Smooth muscle cell (in vitro differentiated cells): ENCODE measurements at regions not wholly inside any gene's neighbourhood (a gene's known extent, or its start where the extent isn't known, plus 50 kb on each side); places are given as distances from the start of the nearest gene placed in this dataset.
"Not testable (repeated sequence)": the region's sequence is repeated elsewhere in the genome, so short reads cannot be mapped to it uniquely, and the experiment has no call there.

Experiments used
- DNase-seq: peaks from one replicate; lab custom pipeline; 2025; ENCODE audit not compliant: unreplicated experiment; lab: John Stamatoyannopoulos, UW
- H2AFZ ChIP-seq: fragments of 200-600 bp; sonication (generic); 2 replicates; pipeline ENCODE4 v1.6.0; 2016; ENCODE audit warnings: antibody characterized with exemption, low read depth, mild to moderate bottlenecking
- H3F3A ChIP-seq: fragments of 200-600 bp; sonication (generic); 2 replicates; pipeline ENCODE4 v1.6.0; 2017; ENCODE audit warnings: antibody characterized with exemption, low read depth
- H3K27ac ChIP-seq: fragments of 200-600 bp; sonication (generic); 2 replicates; pipeline ENCODE4 v1.5.1; 2016; ENCODE audit warnings: low read depth, mild to moderate bottlenecking
- H3K27me3 ChIP-seq: fragments of 200-600 bp; sonication (generic); 2 replicates; pipeline ENCODE4 v1.6.1; 2016; ENCODE audit warnings: low read depth, mild to moderate bottlenecking
- H3K36me3 ChIP-seq: fragments of 200-600 bp; sonication (generic); 2 replicates; pipeline ENCODE4 v1.5.1; 2016; ENCODE audit warnings: low read depth
- H3K4me1 ChIP-seq: fragments of 200-600 bp; sonication (generic); 2 replicates; pipeline ENCODE4 v1.5.1; 2016; ENCODE audit warnings: low read depth
- H3K4me2 ChIP-seq: fragments of 200-600 bp; sonication (generic); 2 replicates; pipeline ENCODE4 v1.6.0; 2016; ENCODE audit warnings: mild to moderate bottlenecking
- H3K4me3 ChIP-seq: fragments of 200-600 bp; sonication (generic); 2 replicates; pipeline ENCODE4 v1.5.1; 2016; ENCODE audit warnings: mild to moderate bottlenecking
- H3K79me2 ChIP-seq: fragments of 200-600 bp; sonication (generic); 2 replicates; pipeline ENCODE4 v1.6.0; 2016; ENCODE audit warnings: low read depth, mild to moderate bottlenecking
- H3K9ac ChIP-seq: fragments of 200-600 bp; sonication (generic); 2 replicates; pipeline ENCODE4 v1.6.0; 2016; ENCODE audit warnings: low read depth
- H3K9me3 ChIP-seq: fragments of 200-600 bp; sonication (generic); replicated peaks from 2 replicates; pipeline ENCODE4 v1.5.1; 2016; ENCODE audit warnings: low read depth
- H4K20me1 ChIP-seq: fragments of 200-600 bp; sonication (generic); 2 replicates; pipeline ENCODE4 v1.6.0; 2016; ENCODE audit warnings: low read depth
- WGBS: methylation state at CpG from one replicate; pipeline ENCODE4 v1.1.7; 2016; ENCODE audit warnings: low lambda C conversion rate; 5-methylcytosine and 5-hydroxymethylcytosine counted together
- TF ChIP-seq, protein P1 (sequence below): fragments of 200-600 bp; sonication (generic); IDR thresholded peaks from 2 replicates; pipeline ENCODE4 v1.5.1; 2017; ENCODE audit warnings: borderline replicate concordance, mild to moderate bottlenecking, antibody characterized with exemption; ENCODE audit not compliant: insufficient read depth, poor library complexity, severe bottlenecking

DNA sequence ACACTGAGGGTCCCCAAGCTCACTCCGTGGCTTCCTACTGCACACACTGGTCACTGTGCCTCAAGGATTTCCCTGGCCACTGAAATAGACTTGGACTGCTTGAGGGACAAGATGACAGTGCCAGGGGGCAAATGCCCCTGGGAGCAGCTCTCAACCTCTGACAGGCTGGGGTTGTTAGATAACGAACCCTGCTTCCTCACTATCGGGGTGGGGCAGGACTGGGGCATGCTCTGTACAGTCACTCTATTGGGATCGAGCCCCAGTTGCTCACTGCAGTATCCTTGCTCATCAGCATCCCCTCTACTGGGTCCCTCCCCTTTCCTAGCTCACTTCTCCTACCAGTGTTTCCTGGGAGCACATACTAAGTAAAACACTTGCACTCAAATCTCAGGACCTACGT lies 610.8 kb downstream of the NTRK3 start:
- Histone ChIP-seq H3K27ac (no peak overlapping the region), H3F3A (no peaks in the 10 kb centered on the region), H3K4me1 (no peaks in the 10 kb centered on the region), H3K79me2 (no peaks in the 10 kb centered on the region), H4K20me1 (no peaks in the 10 kb centered on the region), H3K9ac (no peak overlapping the region), H3K27me3 (no peaks in the 10 kb centered on the region), H3K9me3 (no peaks in the 10 kb centered on the region), H3K4me2 (no peak overlapping the region), H2AFZ (no peak overlapping the region), H3K4me3 (no peak overlapping the region), H3K36me3 (no peaks in the 10 kb centered on the region)
- 90% methylated on average over 5 of the region's 5 CpGs for WGBS
- TF ChIP-seq, protein P1, sequence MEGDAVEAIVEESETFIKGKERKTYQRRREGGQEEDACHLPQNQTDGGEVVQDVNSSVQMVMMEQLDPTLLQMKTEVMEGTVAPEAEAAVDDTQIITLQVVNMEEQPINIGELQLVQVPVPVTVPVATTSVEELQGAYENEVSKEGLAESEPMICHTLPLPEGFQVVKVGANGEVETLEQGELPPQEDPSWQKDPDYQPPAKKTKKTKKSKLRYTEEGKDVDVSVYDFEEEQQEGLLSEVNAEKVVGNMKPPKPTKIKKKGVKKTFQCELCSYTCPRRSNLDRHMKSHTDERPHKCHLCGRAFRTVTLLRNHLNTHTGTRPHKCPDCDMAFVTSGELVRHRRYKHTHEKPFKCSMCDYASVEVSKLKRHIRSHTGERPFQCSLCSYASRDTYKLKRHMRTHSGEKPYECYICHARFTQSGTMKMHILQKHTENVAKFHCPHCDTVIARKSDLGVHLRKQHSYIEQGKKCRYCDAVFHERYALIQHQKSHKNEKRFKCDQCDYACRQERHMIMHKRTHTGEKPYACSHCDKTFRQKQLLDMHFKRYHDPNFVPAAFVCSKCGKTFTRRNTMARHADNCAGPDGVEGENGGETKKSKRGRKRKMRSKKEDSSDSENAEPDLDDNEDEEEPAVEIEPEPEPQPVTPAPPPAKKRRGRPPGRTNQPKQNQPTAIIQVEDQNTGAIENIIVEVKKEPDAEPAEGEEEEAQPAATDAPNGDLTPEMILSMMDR: no peak
- no peak for DNase-seq

DNA sequence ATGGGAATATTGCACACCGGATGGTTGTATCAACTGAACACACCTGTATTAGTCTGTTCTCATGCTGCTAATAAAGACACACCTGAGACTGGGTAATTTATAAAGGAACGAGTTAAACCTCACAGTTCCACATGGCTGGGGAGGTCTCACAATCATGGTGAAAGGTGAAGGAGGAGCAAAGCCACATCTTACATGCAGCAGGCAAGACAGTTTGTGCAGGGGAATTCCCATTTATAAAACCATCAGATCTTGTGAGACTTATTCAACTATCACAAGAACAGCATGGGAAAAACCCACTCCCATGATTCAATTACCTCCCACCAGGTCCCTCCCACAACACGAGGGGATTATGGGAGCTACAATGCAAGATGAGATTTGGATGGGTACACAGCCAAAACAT lies 613.5 kb downstream of the NTRK3 start:
- not testable (repeated sequence) for H3K27me3 ChIP-seq, H3F3A ChIP-seq, H3K4me1 ChIP-seq, DNase-seq, H3K9me3 ChIP-seq, H3K4me3 ChIP-seq, H3K36me3 ChIP-seq, H3K9ac ChIP-seq, H3K27ac ChIP-seq, H2AFZ ChIP-seq, H3K79me2 ChIP-seq, H4K20me1 ChIP-seq, H3K4me2 ChIP-seq
- 89% methylated on average over 3 of the region's 3 CpGs for WGBS

DNA sequence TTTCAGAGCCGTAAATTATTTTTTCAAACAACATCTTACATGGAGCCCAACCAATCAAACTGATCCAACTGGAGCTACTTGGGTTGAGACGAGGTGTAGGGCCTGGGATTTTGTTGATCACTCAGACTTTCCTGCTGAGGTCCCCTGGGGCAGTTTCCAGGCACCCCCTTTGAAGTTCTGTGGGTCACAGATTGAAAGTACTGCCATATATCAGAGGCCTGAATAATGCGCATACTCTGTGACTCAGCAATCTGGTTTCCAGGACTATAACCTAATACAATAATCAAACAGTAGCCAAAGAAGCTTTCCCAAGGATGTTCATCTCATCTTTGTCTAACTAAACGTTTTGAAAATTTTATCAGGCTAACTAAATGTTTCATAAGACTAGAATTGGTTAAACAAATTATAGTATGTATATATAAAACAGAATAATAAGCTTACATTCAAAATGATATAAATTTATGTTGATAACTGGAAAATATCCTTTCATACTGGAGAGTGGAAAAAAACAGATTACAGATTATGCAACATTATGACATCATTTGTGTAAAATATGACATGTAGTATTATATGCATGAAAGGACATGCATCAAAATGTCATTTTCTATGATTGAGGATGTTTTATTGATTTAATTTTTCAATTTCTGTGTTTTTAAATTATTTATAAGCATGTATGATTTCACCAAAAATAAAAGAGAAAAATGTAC lies 617.1 kb downstream of the NTRK3 start:
- Histone ChIP-seq H3K4me2 (no peak overlapping the region), H3K36me3 (no peaks in the 10 kb centered on the region), H4K20me1 (no peaks in the 10 kb centered on the region), H3F3A (no peaks in the 10 kb centered on the region), H3K4me3 (no peak overlapping the region), H3K9ac (no peak overlapping the region), H3K79me2 (no peaks in the 10 kb centered on the region), H3K27me3 (no peaks in the 10 kb centered on the region), H3K27ac (no peak overlapping the region), H3K9me3 (no peaks in the 10 kb centered on the region), H2AFZ (no peak overlapping the region), H3K4me1 (no peaks in the 10 kb centered on the region)
- DNase-seq: no peak
- TF ChIP-seq, protein P1: no peak
- 80% methylated on average over 4 of the region's 4 CpGs for WGBS

DNA sequence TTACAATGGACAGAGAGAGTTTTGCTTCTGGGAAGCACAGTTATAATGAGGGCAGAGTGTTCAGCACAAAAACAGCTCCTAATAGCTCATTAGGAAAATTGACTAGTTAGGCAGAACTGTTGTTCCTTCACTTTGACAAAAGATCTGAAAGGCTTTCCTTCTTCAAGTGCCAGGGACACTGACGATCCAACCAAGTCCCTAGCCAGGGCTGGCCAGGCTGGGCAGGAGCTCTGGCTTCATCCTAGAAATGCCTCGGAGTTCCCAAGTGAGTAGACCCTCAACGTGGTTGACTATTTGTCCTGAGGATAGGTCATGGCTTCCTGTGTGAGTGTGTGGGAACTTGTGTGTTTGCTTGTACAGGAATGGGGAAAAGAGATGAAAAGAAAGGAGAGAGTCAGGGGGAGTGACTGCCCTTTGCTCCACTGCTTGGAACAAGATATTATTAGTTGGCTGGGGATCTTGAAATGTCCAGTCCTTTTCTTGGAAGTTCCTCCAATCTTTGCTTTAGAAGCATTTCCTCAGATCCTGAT lies 617.9 kb downstream of the NTRK3 start:
- Histone ChIP-seq H3K9me3 (no peaks in the 10 kb centered on the region), H3K4me3 (no peak overlapping the region), H3K36me3 (no peaks in the 10 kb centered on the region), H3K4me2 (no peak overlapping the region), H3K27ac (no peak overlapping the region), H3K9ac (no peak overlapping the region), H4K20me1 (no peaks in the 10 kb centered on the region), H2AFZ (no peak overlapping the region), H3F3A (no peaks in the 10 kb centered on the region), H3K79me2 (no peaks in the 10 kb centered on the region), H3K4me1 (no peaks in the 10 kb centered on the region), H3K27me3 (no peaks in the 10 kb centered on the region)
- TF ChIP-seq, protein P1: no peak
- no peak for DNase-seq
- WGBS: 80% methylated on average over 3 of the region's 3 CpGs
